ENCODE measurements at regions not wholly inside any gene's neighbourhood (a gene's known extent, or its start where the extent isn't known, plus 50 kb on each side); places are given as distances from the start of the nearest gene placed in this dataset.

DNA sequence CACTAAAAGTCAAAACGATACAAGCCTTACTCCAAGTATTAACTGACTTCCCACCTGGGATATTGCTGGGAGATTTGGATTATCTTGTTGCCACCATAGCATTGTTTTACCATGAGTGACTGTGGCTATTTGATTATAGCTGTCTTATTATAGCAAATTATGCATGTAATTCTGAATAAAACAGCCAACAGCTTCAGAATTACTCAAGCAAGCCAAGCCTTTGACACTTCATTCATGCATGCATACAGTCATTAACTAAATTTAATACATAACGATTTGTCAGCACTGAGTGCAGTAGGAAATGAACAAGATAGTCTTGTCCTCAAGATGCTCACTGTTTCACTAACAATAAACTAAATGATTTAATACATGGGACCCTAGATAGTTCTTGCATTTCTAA, 133.0 kb upstream of the FRMD6 start:
- no peak overlapping the region for H3K4me3 ChIP-seq
- no peak for DNase-seq
- no peaks in the 10 kb centered on the region for H3K4me1 ChIP-seq
- intact Hi-C loops (cut with DNase I) = no loop called here
- TF ChIP-seq POLR2A (IDR thresholded peaks at IDR 0.05) = no peak
- TF ChIP-seq EP300 (IDR thresholded peaks at IDR 0.05) = no peak
- TF ChIP-seq, protein P1, sequence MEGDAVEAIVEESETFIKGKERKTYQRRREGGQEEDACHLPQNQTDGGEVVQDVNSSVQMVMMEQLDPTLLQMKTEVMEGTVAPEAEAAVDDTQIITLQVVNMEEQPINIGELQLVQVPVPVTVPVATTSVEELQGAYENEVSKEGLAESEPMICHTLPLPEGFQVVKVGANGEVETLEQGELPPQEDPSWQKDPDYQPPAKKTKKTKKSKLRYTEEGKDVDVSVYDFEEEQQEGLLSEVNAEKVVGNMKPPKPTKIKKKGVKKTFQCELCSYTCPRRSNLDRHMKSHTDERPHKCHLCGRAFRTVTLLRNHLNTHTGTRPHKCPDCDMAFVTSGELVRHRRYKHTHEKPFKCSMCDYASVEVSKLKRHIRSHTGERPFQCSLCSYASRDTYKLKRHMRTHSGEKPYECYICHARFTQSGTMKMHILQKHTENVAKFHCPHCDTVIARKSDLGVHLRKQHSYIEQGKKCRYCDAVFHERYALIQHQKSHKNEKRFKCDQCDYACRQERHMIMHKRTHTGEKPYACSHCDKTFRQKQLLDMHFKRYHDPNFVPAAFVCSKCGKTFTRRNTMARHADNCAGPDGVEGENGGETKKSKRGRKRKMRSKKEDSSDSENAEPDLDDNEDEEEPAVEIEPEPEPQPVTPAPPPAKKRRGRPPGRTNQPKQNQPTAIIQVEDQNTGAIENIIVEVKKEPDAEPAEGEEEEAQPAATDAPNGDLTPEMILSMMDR (IDR thresholded peaks at IDR 0.05) = no peak
- WGBS, 2 donors = 79 to 83% methylated on average over 2 of the region's 2 CpGs
- H3K36me3 ChIP-seq = no peaks in the 10 kb centered on the region
- no peaks in the 10 kb centered on the region for H3K9me3 ChIP-seq
- H3K27me3 ChIP-seq = no peaks in the 10 kb centered on the region
- no peak overlapping the region for H3K27ac ChIP-seq

DNA sequence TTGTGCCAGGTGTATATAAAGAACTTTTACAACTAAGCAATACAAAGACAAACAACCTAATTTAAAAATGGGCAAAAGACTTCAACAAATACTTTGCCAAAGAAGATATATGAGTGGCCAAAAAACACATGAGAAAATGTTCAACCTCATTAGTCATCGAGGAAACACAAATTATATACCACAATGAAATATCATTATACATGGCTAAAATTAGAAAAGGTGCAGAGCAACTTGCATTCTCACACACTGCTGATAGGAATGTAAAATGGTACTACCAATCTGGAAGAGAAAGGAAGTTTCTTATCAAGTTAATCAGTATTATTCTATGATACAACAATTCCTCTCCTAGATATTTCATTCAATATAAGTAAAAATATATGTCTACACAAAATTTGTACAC, 131.6 kb upstream of the FRMD6 start:
- Histone ChIP-seq H3K27ac (no peak overlapping the region), H3K36me3 (no peaks in the 10 kb centered on the region), H3K27me3 (no peaks in the 10 kb centered on the region), H3K9me3 (no peaks in the 10 kb centered on the region), H3K4me1 (no peaks in the 10 kb centered on the region), H3K4me3 (no peak overlapping the region)
- TF ChIP-seq POLR2A (IDR thresholded peaks at IDR 0.05) = no peak
- TF ChIP-seq EP300 (IDR thresholded peaks at IDR 0.05) = no peak
- no peak for TF ChIP-seq POLR2AphosphoS5 (IDR thresholded peaks at IDR 0.05)
- TF ChIP-seq, protein P1 (IDR thresholded peaks at IDR 0.05) = no peak
- no peak for DNase-seq
- intact Hi-C loops (cut with DNase I) = no loop called here
- 75 to 82% methylated on average over 1 of the region's 1 CpG for WGBS, 2 donors

DNA sequence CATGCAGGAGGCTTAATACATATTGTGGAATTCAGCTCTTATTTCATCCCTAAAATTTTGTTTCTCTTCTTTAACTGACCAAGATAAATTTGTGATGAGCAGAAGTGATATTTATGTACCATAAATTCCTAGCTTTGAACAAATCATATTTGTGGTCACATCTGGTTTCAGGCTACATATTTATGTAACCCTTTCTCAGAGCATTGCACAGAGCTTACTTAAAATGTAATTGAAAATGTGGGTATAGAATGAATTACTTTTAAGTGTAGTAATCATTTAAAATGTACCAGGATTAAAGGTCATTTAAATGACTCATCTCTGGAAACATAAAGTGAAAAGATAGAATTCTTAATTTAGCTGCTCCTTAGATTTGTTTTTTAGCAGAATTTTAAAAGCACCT, 129.9 kb upstream of the FRMD6 start:
- Histone ChIP-seq H3K27me3 (no peaks in the 10 kb centered on the region), H3K9me3 (no peaks in the 10 kb centered on the region), H3K27ac (no peak overlapping the region), H3K36me3 (no peaks in the 10 kb centered on the region), H3K4me3 (no peak overlapping the region), H3K4me1 (peaks cover 0 to 15% (median 6%) of the 10 kb centered on the region in 4 donors)
- intact Hi-C loops (cut with DNase I) = no loop called here
- TF ChIP-seq EP300 (IDR thresholded peaks at IDR 0.05) (no peak), POLR2A (IDR thresholded peaks at IDR 0.05) (no peak), POLR2AphosphoS5 (IDR thresholded peaks at IDR 0.05) (no peak)
- TF ChIP-seq, protein P1 (IDR thresholded peaks at IDR 0.05) = no peak
- no peak for DNase-seq

DNA sequence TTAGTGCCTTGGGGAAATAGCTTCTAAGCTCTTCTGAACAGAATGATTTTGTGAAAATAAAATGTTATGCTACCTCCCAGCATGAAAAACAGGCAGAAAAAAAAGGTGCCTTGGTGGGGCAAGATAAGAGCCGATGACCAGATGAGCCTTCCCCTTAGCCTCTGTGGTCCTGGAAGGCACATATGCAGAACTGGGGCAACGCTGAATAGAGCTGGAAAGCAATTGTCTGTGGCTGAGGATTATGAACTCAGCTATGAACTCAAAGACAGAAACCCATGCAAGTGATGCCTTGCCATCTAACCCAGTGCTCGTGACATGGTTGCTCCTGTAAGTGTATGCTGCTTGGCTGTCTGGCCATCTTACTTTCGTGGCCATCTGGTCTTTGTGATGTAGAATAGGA, 128.5 kb upstream of the FRMD6 start:
- no peak overlapping the region for H3K27ac ChIP-seq
- peaks cover 0 to 25% (median 13%) of the 10 kb centered on the region in 4 donors for H3K4me1 ChIP-seq
- H3K9me3 ChIP-seq = no peaks in the 10 kb centered on the region
- H3K4me3 ChIP-seq = no peak overlapping the region
- H3K36me3 ChIP-seq = no peaks in the 10 kb centered on the region
- TF ChIP-seq EP300 (IDR thresholded peaks at IDR 0.05) = no peak
- TF ChIP-seq POLR2A (IDR thresholded peaks at IDR 0.05) = no peak
- TF ChIP-seq POLR2AphosphoS5 (IDR thresholded peaks at IDR 0.05) = no peak
- TF ChIP-seq, protein P1 (IDR thresholded peaks at IDR 0.05) = no peak
- intact Hi-C loops (cut with DNase I) = no loop called here
- H3K27me3 ChIP-seq = no peaks in the 10 kb centered on the region
- DNase-seq = no peak
- WGBS, 2 donors = 83 to 91% methylated on average over 4 of the region's 4 CpGs

DNA sequence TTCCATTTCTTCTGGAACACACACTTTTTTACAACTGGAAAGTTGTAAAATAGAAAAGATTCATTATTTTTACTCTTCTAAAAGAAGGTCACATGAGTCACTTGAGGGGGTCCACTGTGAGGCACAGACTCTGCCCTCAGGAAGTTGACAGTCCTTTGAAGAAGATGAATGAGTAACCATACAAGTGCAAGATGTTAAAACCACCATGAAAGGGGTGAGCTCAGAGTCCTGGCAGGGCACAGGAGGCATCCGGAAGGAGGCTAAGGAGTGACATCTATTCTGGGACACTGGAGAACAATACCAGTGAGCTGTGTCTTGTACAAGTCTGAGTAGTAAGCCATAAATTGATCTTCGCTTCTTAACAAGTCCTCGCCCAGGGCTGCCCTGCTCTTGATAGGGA, 126.0 kb upstream of the FRMD6 start:
- Histone ChIP-seq H3K27ac (no peak overlapping the region), H3K4me1 (peaks cover 0 to 25% (median 13%) of the 10 kb centered on the region in 4 donors), H3K36me3 (no peaks in the 10 kb centered on the region), H3K27me3 (no peaks in the 10 kb centered on the region), H3K9me3 (no peaks in the 10 kb centered on the region), H3K4me3 (no peak overlapping the region)
- intact Hi-C loops (cut with DNase I) = no loop called here
- DNase-seq = no peak
- 90 to 95% methylated on average over 3 of the region's 3 CpGs for WGBS, 2 donors
- TF ChIP-seq POLR2AphosphoS5 (IDR thresholded peaks at IDR 0.05) (no peak), EP300 (IDR thresholded peaks at IDR 0.05) (no peak), POLR2A (IDR thresholded peaks at IDR 0.05) (no peak)
- TF ChIP-seq, protein P1 (IDR thresholded peaks at IDR 0.05) = no peak

Measured in sigmoid colon (tissue), 6 donors.